Immature natural killer cell (primary cell): ENCODE measurements at regions not wholly inside any gene's neighbourhood (a gene's known extent, or its start where the extent isn't known, plus 50 kb on each side); places are given as distances from the start of the nearest gene placed in this dataset.

Experiments used
- DNase-seq, 3 donors: peaks; one replicate each; pipeline ENCODE4 v3.0.0; 2022; ENCODE audit warnings: mixed read lengths in 1 of 3
- H3K27ac Mint-ChIP-seq, 6 donors: one replicate each; pipeline ENCODE4 v1.8.0; 2020; ENCODE audit warnings: mixed read lengths in 6 of 6, mild to moderate bottlenecking in 5 of 6, inconsistent platforms in 4 of 6, moderate library complexity in 3 of 6
- H3K27me3 Mint-ChIP-seq, 3 donors: one replicate each; pipeline ENCODE4 v1.8.0; 2020 to 2021; ENCODE audit warnings: low read depth in 3 of 3, mild to moderate bottlenecking in 3 of 3, mixed read lengths in 3 of 3, moderate library complexity in 3 of 3, inconsistent platforms in 1 of 3
- H3K36me3 Mint-ChIP-seq, 3 donors: one replicate each; pipeline ENCODE4 v1.8.0; 2020; ENCODE audit warnings: mixed read lengths in 3 of 3, inconsistent platforms in 2 of 3, mild to moderate bottlenecking in 2 of 3
- H3K4me1 Mint-ChIP-seq, 2 donors: one replicate each; pipeline ENCODE4 v1.8.0; 2020; ENCODE audit warnings: inconsistent platforms in 2 of 2, mild to moderate bottlenecking in 2 of 2, mixed read lengths in 2 of 2, moderate library complexity in 1 of 2
- H3K4me3 Mint-ChIP-seq, 5 donors: one replicate each; pipeline ENCODE4 v1.8.0; 2020; ENCODE audit warnings: mild to moderate bottlenecking in 5 of 5, mixed read lengths in 5 of 5, inconsistent platforms in 3 of 5, moderate library complexity in 3 of 5
- H3K9me3 Mint-ChIP-seq, 6 donors: one replicate each; pipeline ENCODE4 v1.8.0; 2020; ENCODE audit warnings: mild to moderate bottlenecking in 6 of 6, mixed read lengths in 6 of 6, inconsistent platforms in 4 of 6, moderate library complexity in 3 of 6

- no peak overlapping the region for H3K4me3 Mint-ChIP-seq
- no peak overlapping the region for H3K27ac Mint-ChIP-seq
- H3K4me1 Mint-ChIP-seq = no peaks in the 10 kb centered on the region
These were observed 503.4 kb downstream of the PLXNA4 start for GRCh38 chr7:132072873-132073272.

GRCh38 chr7:132072165-132072564, 504.1 kb downstream of the PLXNA4 start:
- H3K27ac Mint-ChIP-seq = no peak overlapping the region
- no peaks in the 10 kb centered on the region for H3K4me1 Mint-ChIP-seq
- DNase-seq = no peak
- H3K9me3 Mint-ChIP-seq = peaks cover 0 to 3% (median 0%) of the 10 kb centered on the region in 6 donors
- no peaks in the 10 kb centered on the region for H3K36me3 Mint-ChIP-seq
- no peak overlapping the region for H3K4me3 Mint-ChIP-seq
- peaks cover 2 to 8% (median 7%) of the 10 kb centered on the region in 3 donors for H3K27me3 Mint-ChIP-seq

More at GRCh38 chr7:132072873-132073272, 503.4 kb downstream of the PLXNA4 start:
- peaks cover 0 to 3% (median 0%) of the 10 kb centered on the region in 6 donors for H3K9me3 Mint-ChIP-seq
- no peaks in the 10 kb centered on the region for H3K36me3 Mint-ChIP-seq
- peaks cover 2 to 7% (median 6%) of the 10 kb centered on the region in 3 donors for H3K27me3 Mint-ChIP-seq
- DNase-seq = no peak

GRCh38 chr7:132069306-132069705, 507.0 kb downstream of the PLXNA4 start:
- no peak for DNase-seq
- no peaks in the 10 kb centered on the region for H3K36me3 Mint-ChIP-seq
- H3K4me3 Mint-ChIP-seq = no peak overlapping the region
- no peak overlapping the region for H3K27ac Mint-ChIP-seq
- H3K27me3 Mint-ChIP-seq = peaks cover 1 to 9% (median 7%) of the 10 kb centered on the region in 3 donors
- H3K4me1 Mint-ChIP-seq = no peaks in the 10 kb centered on the region
- no peaks in the 10 kb centered on the region for H3K9me3 Mint-ChIP-seq

GRCh38 chr7:132066761-132067171, 509.5 kb downstream of the PLXNA4 start:
- Mint-ChIP-seq H3K4me3 (no peak overlapping the region), H3K36me3 (no peaks in the 10 kb centered on the region), H3K27ac (no peak overlapping the region), H3K4me1 (no peaks in the 10 kb centered on the region), H3K27me3 (peaks cover 1 to 9% (median 6%) of the 10 kb centered on the region in 3 donors), H3K9me3 (no peaks in the 10 kb centered on the region)
- DNase-seq = no peak

GRCh38 chr7:132065989-132066603, 509.7 kb upstream of the PODXL start:
- Mint-ChIP-seq H3K9me3 (no peaks in the 10 kb centered on the region), H3K4me3 (no peak overlapping the region), H3K27ac (no peak overlapping the region), H3K4me1 (no peaks in the 10 kb centered on the region), H3K27me3 (peaks cover 1 to 9% (median 7%) of the 10 kb centered on the region in 3 donors), H3K36me3 (no peaks in the 10 kb centered on the region)
- no peak for DNase-seq

GRCh38 chr7:132065193-132065988, 509.0 kb upstream of the PODXL start:
- DNase-seq = no peak
- Mint-ChIP-seq H3K36me3 (no peaks in the 10 kb centered on the region), H3K27me3 (peaks cover 1 to 7% (median 6%) of the 10 kb centered on the region in 3 donors), H3K4me1 (no peaks in the 10 kb centered on the region), H3K4me3 (no peak overlapping the region), H3K27ac (no peak overlapping the region), H3K9me3 (no peaks in the 10 kb centered on the region)

- no peak for DNase-seq
- Mint-ChIP-seq H3K36me3 (no peaks in the 10 kb centered on the region), H3K4me1 (no peaks in the 10 kb centered on the region), H3K4me3 (no peak overlapping the region), H3K9me3 (peaks cover 0 to 6% (median 0%) of the 10 kb centered on the region in 6 donors), H3K27ac (no peak overlapping the region), H3K27me3 (peaks cover 1 to 10% (median 6%) of the 10 kb centered on the region in 3 donors)
These were observed 507.4 kb upstream of the PODXL start for GRCh38 chr7:132063800-132064199.

- Mint-ChIP-seq H3K4me1 (no peaks in the 10 kb centered on the region), H3K36me3 (no peaks in the 10 kb centered on the region), H3K9me3 (peaks cover 0 to 6% (median 0%) of the 10 kb centered on the region in 6 donors), H3K27ac (no peak overlapping the region), H3K4me3 (no peak overlapping the region), H3K27me3 (peaks cover 1 to 14% (median 2%) of the 10 kb centered on the region in 3 donors)
- no peak for DNase-seq
These were observed 505.5 kb upstream of the PODXL start for GRCh38 chr7:132061937-132062336.

GRCh38 chr7:132059141-132059540, 502.7 kb upstream of the PODXL start:
- peaks cover 0 to 14% (median 6%) of the 10 kb centered on the region in 3 donors for H3K27me3 Mint-ChIP-seq
- DNase-seq = no peak
- no peak overlapping the region for H3K27ac Mint-ChIP-seq
- no peaks in the 10 kb centered on the region for H3K36me3 Mint-ChIP-seq
- no peaks in the 10 kb centered on the region for H3K4me1 Mint-ChIP-seq
- no peak overlapping the region for H3K4me3 Mint-ChIP-seq
- H3K9me3 Mint-ChIP-seq = peaks cover 0 to 6% (median under 1%) of the 10 kb centered on the region in 6 donors

GRCh38 chr7:132055336-132056120, 499.1 kb upstream of the PODXL start:
- Mint-ChIP-seq H3K27me3 (peaks cover 0 to 14% (median 3%) of the 10 kb centered on the region in 3 donors), H3K4me1 (no peaks in the 10 kb centered on the region), H3K27ac (no peak overlapping the region), H3K9me3 (peaks cover 0 to 6% (median under 1%) of the 10 kb centered on the region in 6 donors), H3K4me3 (no peak overlapping the region), H3K36me3 (no peaks in the 10 kb centered on the region)
- no peak for DNase-seq

- H3K36me3 Mint-ChIP-seq = no peaks in the 10 kb centered on the region
- DNase-seq = no peak
- no peak overlapping the region for H3K27ac Mint-ChIP-seq
- H3K4me3 Mint-ChIP-seq = no peak overlapping the region
- peaks cover 0 to 4% (median under 1%) of the 10 kb centered on the region in 6 donors for H3K9me3 Mint-ChIP-seq
- no peaks in the 10 kb centered on the region for H3K4me1 Mint-ChIP-seq
- peaks cover 2 to 14% (median 6%) of the 10 kb centered on the region in 3 donors for H3K27me3 Mint-ChIP-seq
These were observed 497.4 kb upstream of the PODXL start for GRCh38 chr7:132053871-132054270.

GRCh38 chr7:132051311-132051710, 494.9 kb upstream of the PODXL start:
- peaks cover 0 to 1% (median 0%) of the 10 kb centered on the region in 6 donors for H3K9me3 Mint-ChIP-seq
- peaks cover 2 to 5% (median 3%) of the 10 kb centered on the region in 3 donors for H3K27me3 Mint-ChIP-seq
- no peak for DNase-seq
- no peaks in the 10 kb centered on the region for H3K36me3 Mint-ChIP-seq
- no peak overlapping the region for H3K4me3 Mint-ChIP-seq
- no peaks in the 10 kb centered on the region for H3K4me1 Mint-ChIP-seq
- no peak overlapping the region for H3K27ac Mint-ChIP-seq

- H3K4me3 Mint-ChIP-seq = no peak overlapping the region
- peaks cover 0 to 1% (median 0%) of the 10 kb centered on the region in 6 donors for H3K9me3 Mint-ChIP-seq
- H3K36me3 Mint-ChIP-seq = no peaks in the 10 kb centered on the region
- H3K27me3 Mint-ChIP-seq = peaks cover 3 to 8% (median 5%) of the 10 kb centered on the region in 3 donors
- DNase-seq = peak in 1 of 3 donors; percentile 3
- no peaks in the 10 kb centered on the region for H3K4me1 Mint-ChIP-seq
- H3K27ac Mint-ChIP-seq = no peak overlapping the region
These were observed 493.3 kb upstream of the PODXL start for GRCh38 chr7:132049462-132050304.
